Fibroblast of skin of right biceps (primary cell): ENCODE measurements at regions not wholly inside any gene's neighbourhood (a gene's known extent, or its start where the extent isn't known, plus 50 kb on each side); places are given as distances from the start of the nearest gene placed in this dataset.

Experiments
- DNase-seq: peaks from one replicate; pipeline ENCODE4 v3.0.0-alpha.2; 2013

- DNase-seq = peak; percentile 37
These were observed 456.7 kb downstream of the SLC16A7 start for GRCh38 chr12:60052483-60052882.

DNA sequence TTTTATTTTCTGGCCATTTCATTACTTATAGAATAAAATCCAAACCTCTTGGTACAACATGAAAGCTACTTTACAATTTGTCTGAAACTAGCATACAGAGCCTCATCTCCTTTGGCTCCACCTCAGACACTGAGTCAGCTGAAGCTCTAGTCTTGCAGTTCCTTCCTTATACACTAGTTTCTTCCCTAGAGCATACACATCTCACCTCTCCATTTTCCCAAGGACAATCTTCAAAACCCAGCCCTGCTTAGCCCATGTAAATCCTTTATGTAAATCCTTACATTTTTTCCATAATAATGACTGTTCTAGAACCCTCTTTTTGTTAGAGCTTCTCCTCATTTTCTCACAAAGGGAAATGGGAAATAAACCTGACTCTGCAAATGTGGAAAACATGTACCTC lies 463.4 kb downstream of the SLC16A7 start:
- no peak for DNase-seq

DNA sequence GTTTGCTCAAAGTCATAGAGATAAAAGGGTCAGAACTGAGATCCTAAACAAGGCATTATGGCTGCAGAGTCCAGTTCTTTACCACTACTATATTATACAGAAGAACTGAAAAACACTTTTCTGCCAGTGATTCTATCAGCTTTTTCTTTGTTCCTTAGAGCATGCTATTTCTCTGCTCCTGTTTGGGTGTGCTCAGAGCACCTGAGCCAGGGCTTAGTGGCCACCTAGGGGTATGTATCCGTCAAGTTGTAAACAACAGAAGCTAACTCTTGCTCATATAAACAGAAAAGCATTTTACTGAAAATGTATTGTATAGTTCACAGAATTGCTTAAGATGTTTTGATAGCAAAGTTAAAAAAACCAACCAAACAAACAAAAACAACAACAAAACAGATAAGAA lies 470.8 kb downstream of the SLC16A7 start:
- DNase-seq = no peak

- peak; percentile 13 for DNase-seq
These were observed 474.7 kb downstream of the SLC16A7 start for GRCh38 chr12:60070552-60070951.

GRCh38 chr12:60071759-60072191 lies 475.9 kb downstream of the SLC16A7 start:
- DNase-seq = no peak

GRCh38 chr12:60072911-60073310 lies 477.1 kb downstream of the SLC16A7 start:
- peak; percentile 89 for DNase-seq

- peak; percentile 11 for DNase-seq
These were observed 479.3 kb downstream of the SLC16A7 start for GRCh38 chr12:60075091-60075490.

GRCh38 chr12:60078026-60078425 lies 482.2 kb downstream of the SLC16A7 start:
- DNase-seq = peak; percentile 59

DNA sequence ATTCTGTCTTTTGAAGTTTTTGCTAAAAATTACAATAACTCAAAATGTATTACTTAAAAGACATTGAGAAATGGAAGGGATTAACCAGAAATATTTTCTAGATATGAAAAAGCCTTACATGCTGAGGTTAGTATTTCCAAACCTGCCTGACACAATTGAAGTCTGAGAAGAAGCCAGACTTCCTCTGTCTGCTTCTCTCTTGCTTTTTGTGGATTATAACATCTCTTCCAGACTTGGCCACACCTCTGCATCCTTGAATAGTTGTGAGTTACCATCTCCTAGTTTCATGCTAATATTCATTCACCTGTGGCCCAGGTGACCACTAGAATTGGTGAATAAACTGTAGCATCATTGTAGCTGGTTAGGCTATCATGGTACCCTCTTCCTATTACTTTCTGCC lies 497.6 kb downstream of the SLC16A7 start:
- no peak for DNase-seq

DNA sequence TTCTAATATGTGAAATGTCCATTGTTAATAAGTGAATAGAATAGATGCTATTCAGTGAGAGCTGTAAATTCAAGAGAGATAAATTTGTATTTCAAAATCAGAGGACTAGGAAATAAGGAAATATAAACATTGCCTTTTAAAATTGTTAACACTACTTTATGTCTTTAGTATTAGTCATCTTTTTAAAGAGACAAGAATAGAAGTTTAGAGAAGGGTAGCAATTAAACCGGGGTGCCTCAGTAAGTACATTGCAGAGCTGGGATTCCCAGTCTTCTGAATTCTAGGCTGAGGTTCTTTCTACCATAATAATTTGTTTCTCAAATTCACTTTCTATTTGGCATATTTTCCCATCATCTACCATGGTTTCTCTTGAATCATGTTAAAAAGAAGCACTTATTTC lies 498.6 kb downstream of the SLC16A7 start:
- DNase-seq = no peak

DNA sequence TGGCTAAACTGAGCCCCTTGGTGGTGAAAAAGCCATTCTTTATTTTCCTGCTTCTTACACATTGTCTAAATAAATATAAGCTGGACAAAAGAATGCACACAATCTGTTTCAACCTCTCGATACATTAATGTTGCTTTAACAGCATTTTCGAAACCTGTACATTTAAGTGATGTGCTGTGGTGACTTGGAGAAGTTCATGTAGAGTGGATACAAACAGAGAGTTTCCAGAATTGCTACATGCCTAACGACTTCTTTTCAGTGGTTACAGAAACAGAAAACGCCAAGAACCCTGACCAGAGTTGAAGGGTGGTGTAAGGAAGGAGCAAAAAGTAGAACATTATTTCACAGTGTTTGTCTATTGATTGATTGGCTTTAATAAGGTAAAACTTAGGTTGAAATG lies 500.9 kb downstream of the SLC16A7 start:
- DNase-seq = no peak

GRCh38 chr12:60100160-60100559 lies 504.3 kb downstream of the SLC16A7 start:
- DNase-seq = peak; percentile 27

GRCh38 chr12:60100852-60101251 lies 505.0 kb downstream of the SLC16A7 start:
- no peak for DNase-seq

DNA sequence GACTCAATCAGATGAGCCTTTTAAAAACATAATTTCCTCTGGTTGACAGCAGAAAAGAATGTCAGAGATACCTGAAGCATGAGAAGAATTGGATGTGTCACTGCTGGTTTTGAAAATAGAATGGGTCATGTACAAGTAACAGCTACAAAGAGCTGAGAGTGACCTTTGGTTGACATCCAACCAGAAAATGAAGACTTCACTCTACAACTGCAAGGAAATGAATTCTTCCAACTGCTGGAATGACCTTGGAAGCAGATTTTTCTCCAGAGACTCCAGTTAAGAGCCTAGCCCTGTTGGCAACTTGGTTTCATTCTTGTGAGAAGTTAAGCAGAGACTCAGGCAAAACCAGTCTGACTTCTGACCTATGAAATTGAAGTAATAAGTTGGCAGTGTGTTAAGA lies 505.9 kb downstream of the SLC16A7 start:
- peak; percentile 91 for DNase-seq

- DNase-seq = peak; percentile 35
These were observed 510.4 kb downstream of the SLC16A7 start for GRCh38 chr12:60106214-60106613.

DNA sequence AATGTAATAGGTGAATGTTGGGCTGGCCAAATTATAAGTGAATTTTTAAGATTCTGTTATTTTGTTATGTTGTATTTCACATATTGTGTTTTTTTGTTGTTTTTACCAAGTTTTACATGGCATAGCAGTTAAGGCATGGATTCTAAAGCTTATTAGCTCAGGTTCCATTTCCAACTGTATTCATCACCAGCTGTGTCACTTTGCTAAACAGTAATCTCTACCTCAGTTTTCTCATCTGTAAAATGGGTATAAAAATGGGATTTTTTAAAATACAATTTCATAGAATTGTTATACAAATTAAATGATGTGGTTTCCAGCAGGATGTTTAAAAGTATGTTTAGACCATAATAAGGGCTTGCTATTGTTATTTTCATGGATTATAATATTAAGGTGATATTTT lies 512.2 kb downstream of the SLC16A7 start:
- no peak for DNase-seq

DNA sequence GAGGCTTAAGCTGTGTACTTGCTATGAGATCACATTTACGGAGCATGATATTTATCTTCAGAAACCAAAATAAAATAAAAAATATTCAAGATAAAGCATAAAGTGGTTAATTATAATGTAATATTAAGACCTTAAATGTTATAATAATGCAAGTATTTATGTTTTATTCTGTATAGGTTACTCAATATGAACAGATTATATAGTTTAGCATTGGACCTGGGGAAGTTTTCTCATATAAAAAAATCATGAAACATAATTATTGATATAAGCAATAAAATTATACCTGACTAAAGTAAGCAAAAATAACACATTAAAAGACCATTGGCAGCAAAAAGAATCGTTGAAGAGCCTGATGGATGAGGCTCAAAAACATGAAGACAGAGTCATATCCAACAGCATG lies 516.2 kb downstream of the SLC16A7 start:
- DNase-seq = no peak

- DNase-seq = no peak
These were observed 516.9 kb downstream of the SLC16A7 start for GRCh38 chr12:60112763-60113162.

DNA sequence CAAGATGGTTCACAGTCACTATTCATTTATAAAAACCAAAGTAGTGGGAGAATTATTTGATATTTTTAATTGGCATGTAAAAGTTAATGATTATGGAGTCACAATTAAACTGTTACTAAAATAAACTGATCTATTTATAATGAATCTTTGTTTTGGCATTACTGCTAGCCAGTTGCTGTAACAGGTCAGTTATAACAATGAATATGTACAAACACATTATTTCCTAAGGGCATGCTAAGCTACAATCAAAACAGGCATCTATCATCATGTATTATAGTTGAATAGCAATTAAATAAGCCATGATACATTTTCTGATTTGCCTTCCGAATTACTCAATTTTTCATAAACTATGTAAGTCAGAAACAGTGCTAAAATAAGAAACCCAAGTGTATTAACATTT lies 518.3 kb downstream of the SLC16A7 start:
- no peak for DNase-seq

GRCh38 chr12:60119327-60119726 lies 523.5 kb downstream of the SLC16A7 start:
- DNase-seq = no peak

- no peak for DNase-seq
These were observed 524.4 kb downstream of the SLC16A7 start for GRCh38 chr12:60120199-60120598.

- DNase-seq = peak; percentile 47
These were observed 527.7 kb downstream of the SLC16A7 start for GRCh38 chr12:60123557-60123956.

GRCh38 chr12:60137513-60137912 lies 541.7 kb downstream of the SLC16A7 start:
- no peak for DNase-seq

GRCh38 chr12:60138526-60138925 lies 542.7 kb downstream of the SLC16A7 start:
- DNase-seq = no peak

DNA sequence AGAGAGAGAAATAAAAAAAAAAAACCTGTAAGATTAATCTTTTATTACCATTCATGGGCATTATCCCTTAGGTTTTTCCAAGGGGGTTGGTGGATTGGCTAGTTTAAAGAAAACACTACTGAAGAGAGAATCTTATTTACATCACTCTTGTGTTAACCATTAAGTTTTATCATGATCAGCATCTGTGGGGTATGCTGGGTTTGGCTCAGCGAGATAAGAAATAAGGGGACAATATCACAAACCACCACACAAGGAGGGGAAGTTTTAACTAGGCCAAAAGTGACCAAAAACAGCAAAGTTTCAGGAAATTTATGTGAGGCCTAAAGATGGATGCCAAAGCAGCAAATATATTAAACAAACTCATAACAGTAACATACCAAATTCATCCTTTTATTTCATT lies 548.6 kb downstream of the SLC16A7 start:
- DNase-seq = no peak

DNA sequence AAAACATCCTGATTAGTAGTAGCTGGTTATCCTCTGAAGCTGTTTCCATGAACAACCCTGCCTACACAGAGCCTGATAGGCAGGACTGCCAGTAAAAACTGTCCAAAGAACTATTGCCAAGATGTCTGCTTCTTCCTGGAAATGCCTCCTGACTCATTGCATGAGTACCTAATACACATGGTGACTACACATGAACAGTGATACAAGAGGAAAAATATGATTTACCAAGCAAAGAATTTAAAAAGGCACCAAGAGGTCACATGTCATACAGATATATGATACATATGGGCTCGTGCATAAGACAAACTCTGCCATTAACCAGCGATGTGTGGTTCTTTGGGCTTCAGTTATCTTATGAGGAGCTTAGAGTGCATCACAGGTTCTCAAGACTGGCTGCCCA lies 552.3 kb downstream of the SLC16A7 start:
- peak; percentile 98 for DNase-seq
